Fibroblast of gingiva (primary cell): ENCODE measurements at regions not wholly inside any gene's neighbourhood (a gene's known extent, or its start where the extent isn't known, plus 50 kb on each side); places are given as distances from the start of the nearest gene placed in this dataset.
"Not testable (repeated sequence)": the region's sequence is repeated elsewhere in the genome, so short reads cannot be mapped to it uniquely, and the experiment has no call there.

ENCODE experiments used
- DNase-seq: peaks from one replicate; pipeline ENCODE4 v3.0.0-alpha.2; 2011; ENCODE audit warnings: low read depth

GRCh38 chr13:50608370-50608769, 235.1 kb downstream of the DLEU7 start:
- DNase-seq: no peak

GRCh38 chr13:50609011-50609410, 234.5 kb downstream of the DLEU7 start:
- DNase-seq: no peak

GRCh38 chr13:50610238-50610637, 233.3 kb downstream of the DLEU7 start:
- no peak for DNase-seq

- no peak for DNase-seq
Measured at GRCh38 chr13:50611117-50611781, 232.2 kb downstream of the DLEU7 start.

- no peak for DNase-seq
Measured at GRCh38 chr13:50612717-50613116, 230.8 kb downstream of the DLEU7 start.

DNA sequence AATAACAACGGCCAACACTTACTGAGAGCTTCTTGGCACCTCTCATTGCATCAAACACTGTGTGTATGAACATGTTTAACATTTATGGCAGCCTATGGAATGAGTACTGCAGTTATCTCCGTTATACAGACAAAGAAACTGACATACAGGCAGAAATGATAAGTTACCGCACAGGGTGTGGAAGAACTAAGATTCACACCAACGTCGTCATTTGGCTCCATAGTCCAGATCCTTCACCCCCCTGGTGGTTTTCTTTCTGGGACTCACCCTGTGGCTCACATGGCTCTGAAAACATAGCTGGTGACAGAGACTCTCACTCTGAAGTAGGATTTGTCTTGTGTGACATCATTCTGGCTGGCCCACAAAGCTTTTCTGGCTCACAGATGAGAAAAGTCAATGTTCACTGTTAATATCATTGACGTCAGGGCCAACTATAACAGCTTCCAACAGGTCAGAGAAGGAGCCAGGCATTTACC, 230.1 kb downstream of the DLEU7 start:
- DNase-seq: no peak

DNA sequence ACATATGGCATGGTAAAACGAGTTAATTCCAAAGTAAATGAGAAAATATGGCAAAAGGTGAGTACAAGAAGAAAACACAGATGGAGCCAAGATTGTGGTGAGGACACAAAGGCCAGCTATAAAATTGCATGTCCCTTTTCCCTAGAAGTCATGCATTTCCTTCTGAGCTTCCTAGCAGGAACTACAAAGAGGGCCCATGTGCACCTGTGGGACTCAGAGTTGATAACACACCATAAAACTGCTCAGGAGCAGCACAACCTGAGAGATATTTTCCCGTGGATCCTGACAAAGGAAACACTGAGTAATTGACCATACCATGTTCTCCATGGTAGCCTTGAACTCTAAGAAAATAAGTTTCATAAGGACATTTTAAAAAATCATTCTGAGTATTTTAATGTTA, 228.3 kb downstream of the DLEU7 start:
- DNase-seq: no peak

GRCh38 chr13:50616101-50616500, 227.4 kb downstream of the DLEU7 start:
- DNase-seq: no peak

DNA sequence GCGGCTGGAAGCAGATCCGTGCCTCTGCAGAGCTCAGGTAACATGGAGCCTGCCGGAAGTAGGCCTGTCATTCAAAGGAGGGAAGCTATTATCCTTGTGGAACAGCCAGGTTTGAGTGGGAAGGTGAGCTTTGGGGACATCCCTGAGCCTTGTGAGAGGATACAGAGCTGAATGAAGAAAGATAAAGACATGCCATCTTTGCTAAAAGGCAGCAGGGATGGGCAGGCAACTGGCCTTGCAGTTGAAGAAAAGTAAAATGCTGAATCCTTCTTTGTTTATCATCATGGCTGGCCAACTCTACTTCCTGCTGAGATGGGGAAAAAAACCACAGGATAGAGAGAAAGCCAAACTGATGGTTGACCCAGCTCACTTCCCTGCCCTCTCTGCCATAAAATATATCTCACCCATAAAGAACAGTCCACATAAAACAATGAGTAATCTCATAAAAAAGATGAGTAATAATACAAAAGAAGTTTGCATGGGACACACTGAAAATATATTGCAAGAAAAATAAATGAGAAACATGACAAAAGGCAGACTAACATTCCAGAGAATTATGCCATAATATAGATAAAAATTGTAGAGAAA, 226.3 kb downstream of the DLEU7 start:
- DNase-seq: peak; percentile 45

DNA sequence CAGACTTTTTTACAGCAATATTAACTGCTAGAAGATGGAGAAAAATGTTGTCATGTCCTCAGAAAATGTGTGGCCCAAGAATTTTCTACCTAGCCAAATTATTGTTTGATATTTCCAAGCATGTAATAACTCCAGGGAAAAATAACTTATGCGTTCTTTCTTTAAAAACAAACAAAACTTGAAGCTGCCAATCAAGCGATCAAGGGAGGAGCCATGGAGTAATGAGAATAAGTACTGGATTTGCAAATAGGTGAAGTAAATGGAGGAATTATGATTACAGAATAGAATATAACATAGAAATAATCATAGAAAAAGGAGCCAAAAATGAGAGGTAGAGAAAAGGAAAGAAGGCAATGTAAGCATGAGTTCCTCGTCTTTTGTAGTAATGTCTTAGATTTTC, 225.3 kb downstream of the DLEU7 start:
- DNase-seq: no peak

- no peak for DNase-seq
Measured at GRCh38 chr13:50626101-50626547, 217.4 kb downstream of the DLEU7 start.

- DNase-seq: no peak
Measured at GRCh38 chr13:50627111-50627510, 216.4 kb downstream of the DLEU7 start.

- DNase-seq: not testable (repeated sequence)
Measured at GRCh38 chr13:50628512-50628911, 215.0 kb downstream of the DLEU7 start.

GRCh38 chr13:50629497-50629896, 214.0 kb downstream of the DLEU7 start:
- DNase-seq: no peak

DNA sequence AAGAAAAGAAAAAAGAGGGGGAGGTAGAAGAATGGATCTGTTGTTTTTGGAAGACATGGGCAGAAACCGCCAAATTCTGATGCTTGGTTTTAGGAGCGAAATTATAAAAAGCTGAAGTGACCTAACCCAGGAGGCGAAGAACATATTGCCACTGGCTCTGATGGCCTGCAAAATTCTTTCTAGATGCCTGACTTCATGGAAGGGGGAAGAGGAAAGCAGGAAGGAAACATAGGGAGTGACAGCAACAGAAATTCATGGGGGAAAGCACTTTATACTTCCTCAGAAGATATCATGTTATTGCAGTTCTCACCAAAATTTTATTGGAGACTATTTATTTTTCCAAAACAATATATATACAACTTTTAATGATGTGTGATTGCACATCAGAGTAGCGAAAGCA, 213.5 kb downstream of the DLEU7 start:
- DNase-seq: no peak

GRCh38 chr13:50631041-50631440, 212.5 kb downstream of the DLEU7 start:
- DNase-seq: no peak

DNA sequence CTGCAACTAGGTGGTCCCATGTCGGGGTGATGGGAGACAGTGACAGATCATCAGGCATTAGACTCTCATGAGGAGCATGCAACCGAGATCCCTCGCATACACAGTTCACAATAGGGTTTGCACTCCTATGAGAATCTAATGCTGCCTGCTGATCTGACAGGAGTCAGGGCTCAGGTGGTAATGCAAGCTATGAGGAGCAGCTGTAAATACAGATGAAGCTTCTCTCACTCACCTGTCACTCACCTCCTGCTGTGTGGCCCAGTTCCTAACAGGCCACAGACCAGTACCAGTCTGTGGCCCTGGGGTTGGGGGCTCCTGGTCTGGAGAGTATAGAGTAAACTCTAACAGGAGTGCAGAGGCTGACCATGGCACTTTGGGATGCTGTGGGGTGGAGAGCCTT, 209.2 kb downstream of the DLEU7 start:
- no peak for DNase-seq

DNA sequence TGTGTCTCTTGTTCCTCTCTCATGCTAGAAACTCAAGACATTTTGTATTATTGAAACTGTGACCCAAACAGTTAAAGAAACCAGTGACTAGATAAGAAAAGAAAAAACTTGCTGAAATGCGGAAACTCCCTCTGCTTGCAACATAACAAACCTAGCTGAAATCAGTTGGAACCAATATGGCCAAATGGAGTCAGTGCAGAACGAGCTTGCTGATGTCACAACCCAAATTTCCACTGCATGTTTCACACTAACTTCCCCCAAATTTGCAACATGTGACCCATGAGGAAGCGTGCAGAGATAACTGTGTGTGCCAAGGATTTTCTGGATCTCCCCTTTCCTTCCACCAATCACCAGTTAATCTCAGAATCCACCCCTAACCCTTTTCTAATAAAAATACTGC, 208.0 kb downstream of the DLEU7 start:
- peak; percentile 70 for DNase-seq

- no peak for DNase-seq
Measured at GRCh38 chr13:50636007-50636704, 207.3 kb downstream of the DLEU7 start.

DNA sequence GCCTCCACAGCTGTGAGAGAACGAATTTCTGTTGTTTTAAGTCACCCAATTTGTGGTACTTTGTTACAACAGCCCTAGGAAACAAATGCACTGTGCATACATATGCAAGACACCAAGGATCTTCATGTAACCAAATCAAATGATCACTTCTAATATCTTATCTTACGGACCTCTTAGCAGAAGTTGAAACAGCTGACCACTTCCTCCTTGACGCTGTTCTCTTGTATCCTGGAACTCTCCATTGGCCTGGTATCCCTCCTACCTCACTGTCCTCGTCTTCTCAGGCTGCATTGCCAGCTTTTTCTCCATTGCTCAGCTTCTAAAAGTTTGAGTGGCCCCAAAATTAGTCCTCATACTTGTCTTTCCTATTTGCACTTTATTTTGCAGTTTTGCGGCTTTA, 200.4 kb downstream of the DLEU7 start:
- no peak for DNase-seq

GRCh38 chr13:50644081-50644871, 199.2 kb downstream of the DLEU7 start:
- no peak for DNase-seq

DNA sequence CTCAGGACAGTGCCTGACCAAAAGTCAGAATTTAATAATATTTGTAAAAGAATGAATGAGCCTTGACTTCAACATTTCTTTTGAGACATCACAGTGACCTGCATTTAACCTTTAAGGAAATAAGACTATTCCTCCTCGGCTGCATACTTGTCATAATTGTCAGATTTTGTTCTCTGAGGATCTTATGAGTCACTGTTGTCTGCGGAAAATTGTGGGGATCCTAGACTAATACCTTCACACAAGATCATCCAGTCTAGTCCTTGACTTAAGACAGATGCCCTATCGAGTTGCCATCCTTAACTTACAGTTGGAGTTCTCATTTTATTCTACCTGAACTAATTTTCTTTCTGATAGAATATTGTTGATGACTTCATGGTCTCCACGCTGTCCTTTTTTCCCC, 198.4 kb downstream of the DLEU7 start:
- DNase-seq: no peak

DNA sequence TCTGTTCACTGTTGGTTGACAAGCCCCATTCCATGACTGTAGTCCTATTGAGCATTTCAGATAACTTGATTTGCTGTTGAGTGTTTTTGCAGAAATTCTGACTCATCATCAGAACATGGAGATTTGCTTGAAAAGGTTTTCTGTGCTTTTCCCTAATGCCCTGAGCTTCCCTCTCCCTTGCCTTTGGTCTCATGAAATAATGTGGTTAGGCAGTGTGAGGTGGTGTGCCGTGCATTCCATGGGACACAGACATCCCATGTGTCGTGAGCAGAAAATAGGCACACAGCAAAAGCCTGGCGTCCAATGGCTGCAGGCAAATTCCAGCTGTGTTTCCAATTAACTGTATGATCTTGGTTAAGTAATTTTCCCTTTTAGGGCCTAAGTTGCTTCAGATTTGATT, 197.4 kb downstream of the DLEU7 start:
- DNase-seq: no peak
